WI38 (cell line): ENCODE measurements at regions not wholly inside any gene's neighbourhood (a gene's known extent, or its start where the extent isn't known, plus 50 kb on each side); places are given as distances from the start of the nearest gene placed in this dataset.

Experiments used
- H3K4me3 ChIP-seq: 2 replicates; pipeline ENCODE4 v1.5.1; 2011; ENCODE audit warnings: low read depth, mild to moderate bottlenecking, control low read depth, low read length
- CTCF ChIP-seq: IDR thresholded peaks from 2 replicates; pipeline ENCODE4 v1.5.1; 2012; ENCODE audit warnings: low read depth, mild to moderate bottlenecking, control low read depth, low read length

- H3K4me3 ChIP-seq, result no peak overlapping the region
- no peak for TF ChIP-seq CTCF
These were observed 383.9 kb upstream of the TMCO5A start for GRCh38 chr15:37550360-37551024.

DNA sequence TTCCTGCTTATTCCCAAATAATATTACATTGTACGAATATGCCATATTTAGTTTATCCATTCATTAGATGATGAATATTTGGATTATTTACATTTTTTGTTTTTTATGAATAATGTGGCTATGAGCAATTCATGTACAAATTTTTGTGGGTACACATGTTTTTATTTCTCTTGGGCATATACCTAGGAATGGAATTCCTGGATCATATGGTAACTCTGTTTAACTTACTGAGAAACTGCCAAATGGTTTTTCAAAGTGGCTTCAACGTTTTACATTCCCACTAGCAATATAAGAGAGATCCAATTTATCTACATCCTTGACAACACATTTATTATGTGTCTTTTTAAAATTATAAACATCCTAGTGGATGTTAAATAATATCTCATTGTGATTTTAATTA lies 362.0 kb upstream of the TMCO5A start:
- no peak for TF ChIP-seq CTCF
- H3K4me3 ChIP-seq, result no peak overlapping the region

DNA sequence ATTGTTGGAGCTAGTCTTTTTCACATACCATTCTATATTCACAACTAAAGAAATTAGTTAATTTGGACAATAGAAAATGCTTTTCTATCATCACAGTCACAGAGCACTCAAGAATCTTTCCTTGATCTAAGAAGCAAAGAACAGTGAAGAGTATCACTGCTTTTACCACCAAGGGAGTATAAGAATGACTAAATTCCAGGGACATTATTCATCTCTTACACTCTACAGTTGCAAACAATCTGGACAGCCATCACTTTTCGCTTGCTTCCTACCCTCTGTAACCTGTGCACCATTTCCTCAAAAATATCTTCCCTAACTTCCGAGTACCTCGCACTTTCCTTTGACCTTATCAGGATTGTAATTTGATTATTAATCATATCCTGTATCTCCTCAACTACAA lies 359.5 kb upstream of the TMCO5A start:
- TF ChIP-seq CTCF, result no peak
- H3K4me3 ChIP-seq, result no peak overlapping the region

DNA sequence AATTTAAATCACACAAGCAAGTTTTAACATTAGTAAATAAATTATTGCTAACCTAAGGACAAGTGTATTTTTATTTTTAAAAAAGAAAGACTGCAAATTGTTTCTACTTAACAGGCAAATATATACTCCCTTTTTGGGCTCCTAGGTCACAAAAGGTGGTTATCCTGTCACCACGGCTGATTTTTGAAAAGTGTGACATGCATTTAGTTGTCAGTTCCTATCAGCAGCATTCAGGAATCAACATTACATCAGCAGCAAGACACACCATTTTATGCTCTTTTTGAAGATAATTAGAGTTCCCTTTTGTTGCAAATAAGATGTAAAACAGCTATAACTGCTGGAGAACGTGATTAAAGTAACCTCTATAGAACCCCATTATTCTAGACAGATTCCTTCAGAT lies 357.5 kb upstream of the TMCO5A start:
- no peak for TF ChIP-seq CTCF
- H3K4me3 ChIP-seq, result no peak overlapping the region

GRCh38 chr15:37581866-37582532 lies 352.4 kb upstream of the TMCO5A start:
- TF ChIP-seq CTCF, result no peak

DNA sequence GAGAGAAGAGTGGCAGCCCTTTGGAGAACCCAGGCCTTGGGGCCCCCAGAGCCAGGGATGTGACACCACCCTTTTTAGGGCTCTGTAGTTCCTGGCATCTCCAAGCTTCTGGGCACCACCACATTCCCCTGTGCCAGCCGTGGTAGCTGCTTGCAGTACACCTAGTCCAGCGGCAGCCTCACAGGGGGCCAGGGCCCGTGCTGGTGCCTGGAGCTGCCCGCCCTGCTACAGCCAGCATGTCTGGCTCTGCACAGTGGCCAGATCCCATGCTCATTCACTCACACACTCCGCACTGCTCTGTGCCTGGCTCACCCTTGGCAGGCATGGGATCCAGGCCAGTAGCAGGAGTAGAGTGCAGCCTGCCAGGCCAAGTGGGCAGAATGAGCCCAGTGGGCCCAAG lies 351.6 kb upstream of the TMCO5A start:
- H3K4me3 ChIP-seq, result no peak overlapping the region
- no peak for TF ChIP-seq CTCF

More at GRCh38 chr15:37581866-37582532, 352.4 kb upstream of the TMCO5A start:
- H3K4me3 ChIP-seq, result no peak overlapping the region

GRCh38 chr15:37586011-37586583 lies 348.3 kb upstream of the TMCO5A start:
- H3K4me3 ChIP-seq, result no peak overlapping the region
- TF ChIP-seq CTCF, result no peak
